HG03342 (cell line): ENCODE measurements at regions not wholly inside any gene's neighbourhood (a gene's known extent, or its start where the extent isn't known, plus 50 kb on each side); places are given as distances from the start of the nearest gene placed in this dataset.

Source experiments
- ATAC-seq: cut with Tn5 transposase; IDR thresholded peaks from one replicate; pipeline ENCODE4 v1.9.1; 2021; ENCODE audit warnings: mild to moderate bottlenecking, moderate library complexity; ENCODE audit not compliant: unreplicated experiment

- ATAC-seq, result no peak
Measured at GRCh38 chr13:53200498-53201453, 172.2 kb downstream of the OLFM4 start.

GRCh38 chr13:53201454-53202225 lies 173.0 kb downstream of the OLFM4 start:
- no peak for ATAC-seq

GRCh38 chr13:53204598-53204997 lies 176.0 kb downstream of the OLFM4 start:
- ATAC-seq, result no peak

DNA sequence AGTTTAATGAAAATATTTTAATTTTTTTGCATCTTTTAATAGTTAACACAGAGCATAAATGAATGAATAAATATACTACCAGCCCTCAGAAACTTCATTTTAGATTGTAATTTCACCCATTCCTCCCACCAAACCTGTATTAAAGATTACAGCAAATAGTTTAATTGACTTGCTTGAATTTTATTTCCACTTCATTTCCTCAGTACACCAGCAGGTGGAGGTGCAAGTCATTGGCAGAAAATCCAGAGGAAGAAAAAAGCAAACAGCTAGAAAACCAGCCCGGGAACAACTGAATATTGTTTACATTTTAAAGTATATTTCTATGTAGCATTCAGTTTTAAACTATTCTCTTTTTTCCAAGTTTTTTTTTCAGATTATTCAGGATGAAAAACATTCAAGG lies 177.8 kb downstream of the OLFM4 start:
- no peak for ATAC-seq

GRCh38 chr13:53207556-53207955 lies 178.9 kb downstream of the OLFM4 start:
- ATAC-seq, result no peak

- no peak for ATAC-seq
Measured at GRCh38 chr13:53214433-53214832, 185.8 kb downstream of the OLFM4 start.

DNA sequence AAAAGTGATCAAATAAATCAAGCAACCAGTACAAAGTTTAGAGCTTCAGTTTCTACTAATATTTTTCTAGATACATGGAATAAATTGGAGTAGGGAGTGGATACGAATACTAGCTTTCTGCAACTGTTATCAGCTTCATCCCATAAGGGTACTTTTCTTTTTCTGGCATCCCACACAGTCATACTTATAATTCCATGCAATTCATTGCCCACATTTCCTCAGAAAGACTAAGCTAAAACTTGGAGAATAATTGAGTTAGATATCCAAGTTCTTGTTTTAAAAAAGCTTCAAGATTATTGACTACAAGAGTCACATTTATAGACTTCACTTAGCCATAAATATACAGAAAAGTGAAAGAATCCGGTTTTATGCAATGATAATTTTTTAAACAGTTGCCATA lies 186.9 kb downstream of the OLFM4 start:
- ATAC-seq, result no peak

DNA sequence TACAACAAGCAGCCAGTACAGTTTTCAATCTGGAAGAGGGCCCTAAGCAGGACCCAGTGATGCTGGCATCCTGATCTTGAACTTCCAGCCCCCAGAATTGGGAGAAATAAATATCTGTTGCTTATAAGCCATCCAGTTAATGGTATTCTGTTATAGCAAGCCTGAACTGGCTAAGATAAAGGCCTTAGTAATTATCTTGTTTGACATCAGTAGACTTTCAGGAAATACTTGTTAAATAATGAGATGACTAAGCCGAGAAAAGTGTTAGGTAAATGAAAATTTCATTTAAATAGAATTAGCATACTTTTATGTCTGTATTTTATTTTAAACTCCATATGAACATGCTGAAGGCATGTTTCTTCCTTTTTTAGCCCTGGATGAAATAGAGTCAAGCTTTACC lies 188.2 kb downstream of the OLFM4 start:
- no peak for ATAC-seq

DNA sequence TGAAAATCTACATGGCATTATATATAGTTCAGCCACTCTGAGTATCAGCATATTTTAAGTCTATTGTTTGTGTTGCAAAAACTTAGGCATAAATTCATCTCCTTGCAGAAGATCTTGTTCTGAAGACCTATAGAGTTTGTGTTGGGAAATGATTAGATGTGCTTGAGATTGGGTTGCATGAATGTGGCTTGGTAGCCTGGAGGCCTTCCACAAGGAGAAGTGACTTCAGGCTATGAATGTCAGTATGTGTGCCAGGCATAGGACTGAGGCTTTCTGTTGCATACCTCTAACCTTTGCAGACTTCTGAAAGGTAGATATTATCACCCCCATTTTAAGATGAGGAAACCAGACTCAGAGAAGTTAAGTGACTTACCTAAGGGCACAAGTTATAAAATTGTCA lies 188.6 kb downstream of the OLFM4 start:
- no peak for ATAC-seq

GRCh38 chr13:53220038-53220437 lies 191.4 kb downstream of the OLFM4 start:
- ATAC-seq, result no peak

- no peak for ATAC-seq
Measured at GRCh38 chr13:53237696-53238095, 209.1 kb downstream of the OLFM4 start.

DNA sequence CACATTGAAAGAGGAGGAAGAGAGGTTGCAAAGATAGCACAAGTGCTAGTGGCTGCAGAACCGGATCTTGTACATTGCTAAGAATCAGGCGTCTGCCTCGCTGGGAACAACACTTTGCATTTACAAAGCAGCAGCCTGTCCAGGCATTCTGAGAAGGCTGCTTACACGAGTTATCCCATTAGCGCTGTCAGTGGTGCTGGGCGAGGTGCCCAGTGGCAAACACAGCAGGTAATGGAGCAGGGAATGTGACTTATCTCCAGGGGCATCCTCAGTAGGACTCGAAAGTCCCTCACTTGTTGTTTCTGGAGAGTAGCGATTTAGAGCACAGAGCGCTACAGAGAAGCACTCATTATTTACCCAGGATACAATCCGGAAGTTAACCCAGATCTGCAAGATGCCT lies 209.6 kb downstream of the OLFM4 start:
- ATAC-seq, result no peak

- no peak for ATAC-seq
Measured at GRCh38 chr13:53240401-53241025, 211.9 kb downstream of the OLFM4 start.

DNA sequence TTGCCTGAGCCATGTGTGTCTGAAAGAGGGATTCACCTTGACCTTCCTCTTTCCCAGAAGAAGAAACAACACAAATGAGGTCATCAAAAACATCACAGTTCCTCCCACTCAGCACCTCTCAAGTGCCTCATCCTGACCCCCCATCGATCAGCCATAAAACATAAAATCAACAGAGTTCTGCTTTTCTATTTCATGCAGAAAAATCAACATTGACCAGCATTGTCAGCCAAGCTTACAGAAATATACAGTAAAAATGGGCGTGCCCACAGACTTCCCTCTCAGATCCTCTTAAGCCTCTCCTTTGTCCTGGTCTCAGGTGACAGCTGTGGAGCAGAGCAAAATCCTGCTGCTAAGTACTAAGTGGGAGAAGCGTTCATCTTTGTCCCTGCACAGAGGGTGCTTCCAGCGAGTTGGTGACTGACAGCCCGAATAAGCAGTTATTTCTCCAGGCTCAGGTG lies 213.3 kb downstream of the OLFM4 start:
- ATAC-seq, result no peak

GRCh38 chr13:53249236-53249635 lies 220.6 kb downstream of the OLFM4 start:
- no peak for ATAC-seq

- ATAC-seq, result peak; percentile 86
Measured at GRCh38 chr13:53250272-53250875, 221.8 kb downstream of the OLFM4 start.

- ATAC-seq, result no peak
Measured at GRCh38 chr13:53250977-53251376, 222.4 kb downstream of the OLFM4 start.

DNA sequence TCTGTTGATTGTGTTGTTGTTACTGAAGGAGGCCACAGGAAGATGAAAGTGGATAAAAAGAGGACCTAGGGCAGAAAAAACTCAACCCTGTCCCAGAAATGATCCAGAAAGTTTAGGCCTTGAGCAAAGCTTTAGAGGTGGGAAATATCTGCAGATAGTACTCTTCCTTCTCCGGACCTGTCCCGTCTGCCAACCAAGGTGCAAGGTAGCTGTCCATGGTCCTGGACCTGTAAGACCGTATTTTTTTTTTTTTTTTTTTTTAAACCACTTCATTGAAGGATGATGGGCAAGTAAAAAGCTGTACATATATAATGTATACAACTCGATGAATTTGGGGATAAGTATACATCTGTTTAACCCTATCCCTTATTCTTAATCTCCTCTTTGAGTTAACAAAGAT lies 225.9 kb downstream of the OLFM4 start:
- no peak for ATAC-seq

DNA sequence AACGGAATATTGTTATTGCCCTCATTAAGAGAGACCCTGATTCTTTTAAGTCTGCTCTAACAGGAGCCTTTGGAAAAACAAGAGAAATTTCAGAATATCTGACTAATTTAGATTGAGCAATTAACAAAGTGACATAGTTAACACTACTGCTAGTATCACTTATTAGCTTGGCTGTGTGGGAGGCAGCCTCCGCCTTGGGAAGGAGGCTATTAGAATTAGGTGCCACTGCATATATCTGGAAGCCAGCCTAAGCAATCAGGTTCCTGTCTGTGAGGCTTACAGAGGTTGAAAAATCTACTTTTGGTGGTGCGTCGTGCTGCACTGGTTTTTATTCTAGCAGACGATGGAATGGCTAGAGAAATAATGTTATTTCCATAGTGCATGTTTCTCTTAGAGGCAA lies 227.2 kb downstream of the OLFM4 start:
- no peak for ATAC-seq

GRCh38 chr13:53260594-53260993 lies 232.0 kb downstream of the OLFM4 start:
- no peak for ATAC-seq

DNA sequence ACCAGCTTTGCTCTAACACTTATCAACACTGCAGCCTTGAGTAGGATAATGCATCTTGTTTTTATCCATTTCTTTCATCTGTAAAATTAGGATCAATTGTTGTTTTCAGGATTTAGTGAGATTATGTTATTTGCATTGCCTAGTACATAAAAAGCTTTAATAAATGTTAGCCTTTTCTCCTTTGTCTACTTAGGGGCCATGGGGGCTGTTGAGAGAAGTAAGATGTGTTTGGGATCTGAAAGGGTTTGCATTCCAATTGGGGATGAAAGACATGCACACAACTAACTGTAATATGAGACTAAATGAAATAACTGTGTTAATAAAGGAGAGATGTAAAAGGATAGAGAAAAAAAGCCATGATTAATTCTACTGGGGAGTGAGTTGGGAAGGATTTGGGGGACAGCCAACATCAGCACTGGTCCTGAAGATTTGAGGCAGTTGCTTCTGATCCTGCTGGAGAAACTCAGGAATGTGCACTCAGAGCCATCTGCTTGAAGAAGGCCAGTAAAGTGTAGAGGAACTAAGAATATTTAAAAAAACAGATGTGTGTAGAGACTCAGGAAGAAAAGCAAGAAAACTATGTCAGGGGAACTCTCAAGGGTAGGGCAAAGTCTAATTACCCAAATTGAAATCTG lies 236.3 kb downstream of the OLFM4 start:
- no peak for ATAC-seq
